HL-60 (cell line): ENCODE measurements at regions not wholly inside any gene's neighbourhood (a gene's known extent, or its start where the extent isn't known, plus 50 kb on each side); places are given as distances from the start of the nearest gene placed in this dataset.
"Not testable (repeated sequence)": the region's sequence is repeated elsewhere in the genome, so short reads cannot be mapped to it uniquely, and the experiment has no call there.

Source experiments
- CTCF ChIP-seq: IDR thresholded peaks from one replicate; pipeline ENCODE4 v1.5.1; 2011; ENCODE audit warnings: low read length, control low read depth, inconsistent platforms; ENCODE audit not compliant: insufficient read depth
- GABPA ChIP-seq: IDR thresholded peaks from 2 replicates; pipeline ENCODE4 v1.6.1; 2012; ENCODE audit warnings: low read depth
- POLR2AphosphoS5 ChIP-seq: IDR thresholded peaks from 2 replicates; pipeline ENCODE4 v1.6.1; 2012; ENCODE audit warnings: low read depth

GRCh38 chr15:77910030-77910911 is 167.2 kb downstream of the TBC1D2B start:
- TF ChIP-seq CTCF, POLR2AphosphoS5, GABPA: not testable (repeated sequence)
